H1 (cell line): ENCODE measurements at regions not wholly inside any gene's neighbourhood (a gene's known extent, or its start where the extent isn't known, plus 50 kb on each side); places are given as distances from the start of the nearest gene placed in this dataset.

Source experiments
- CTCF ChIP-seq, 3 experiments: IDR thresholded peaks; 1 replicate in 2 of 3; 2 replicates in 1 of 3; pipeline versions ENCODE4 v1.5.1 to v1.6.1; 2011; ENCODE audit warnings: low read length in 3 of 3, mild to moderate bottlenecking in 3 of 3, inconsistent platforms in 2 of 3, low read depth in 1 of 3, moderate library complexity in 1 of 3; ENCODE audit not compliant: insufficient read depth in 1 of 3; ENCODE audit errors: control extremely low read depth in 1 of 3
- GABPA ChIP-seq: IDR thresholded peaks from 2 replicates; pipeline ENCODE4 v1.6.1; 2011; ENCODE audit warnings: mild to moderate bottlenecking, low read length, moderate library complexity, borderline replicate concordance; ENCODE audit not compliant: insufficient read depth
- MAFK ChIP-seq: IDR thresholded peaks from 2 replicates; pipeline ENCODE4 v1.6.1; 2012; ENCODE audit warnings: low read depth, mild to moderate bottlenecking, improper control_type of control experiment, low read length
- MAX ChIP-seq: IDR thresholded peaks from 2 replicates; pipeline ENCODE4 v1.6.1; 2012; ENCODE audit warnings: inconsistent platforms
- POLR2A ChIP-seq, 2 experiments: IDR thresholded peaks; 1 replicate in 1 of 2; 2 replicates in 1 of 2; pipeline ENCODE4 v1.6.1; 2011; ENCODE audit warnings: low read depth in 2 of 2, low read length in 2 of 2, mild to moderate bottlenecking in 2 of 2; ENCODE audit errors: control extremely low read depth in 1 of 2

- TF ChIP-seq MAX (no peak), POLR2A (IDR thresholded peaks at IDR 0.05; ENCODE audit: control extremely low read depth in 1 of 2, low read depth in 2 of 2, low read length in 2 of 2) (no peak), GABPA (no peak), MAFK (no peak), CTCF (IDR thresholded peaks at IDR 0.05; ENCODE audit: control extremely low read depth in 1 of 3, insufficient read depth in 1 of 3, low read depth in 1 of 3, low read length in 3 of 3) (no peak)
Measured at GRCh38 chr2:108118996-108119395, 120.8 kb upstream of the SULT1C3 start.
